ENCODE measurements at regions not wholly inside any gene's neighbourhood (a gene's known extent, or its start where the extent isn't known, plus 50 kb on each side); places are given as distances from the start of the nearest gene placed in this dataset.

DNA sequence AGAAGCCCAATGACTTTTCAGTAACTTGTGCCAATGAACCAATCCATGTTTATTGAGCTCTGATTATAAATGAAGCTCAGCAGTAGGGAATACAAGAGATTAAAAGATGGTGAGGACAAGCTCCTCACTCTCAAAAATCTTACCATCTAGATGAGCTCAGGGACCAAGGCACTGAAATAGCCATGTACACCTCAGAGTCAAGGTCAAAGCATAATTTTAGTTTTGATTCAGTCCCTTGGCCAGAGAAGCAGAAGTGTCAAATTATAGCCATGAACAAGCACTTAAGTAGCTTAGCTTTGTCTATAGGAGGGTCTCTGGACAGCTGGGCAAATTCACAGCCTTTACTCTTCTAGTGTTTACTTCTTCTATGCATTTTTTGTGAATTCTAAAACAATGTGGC lies 131.0 kb upstream of the DTNBP1 start:
- Histone ChIP-seq H3K4me3 (no peak overlapping the region), H3K27ac (no peak overlapping the region), H3K36me3 (no peaks in the 10 kb centered on the region), H3K4me1 (replicated peaks) (no peaks in the 10 kb centered on the region), H3K9me3 (no peaks in the 10 kb centered on the region), H3K27me3 (replicated peaks; ENCODE audit: insufficient read depth) (no peaks in the 10 kb centered on the region)
- TF ChIP-seq CTCF (IDR thresholded peaks at IDR 0.05) (no peak), POLR2AphosphoS5 (IDR thresholded peaks at IDR 0.05) (no peak), POLR2A (IDR thresholded peaks at IDR 0.05) (no peak)
- intact Hi-C loops (cut with DNase I): no loop called here
- DNase-seq (ENCODE audit: low spot score): no peak

- DNase-seq (ENCODE audit: low spot score): no peak
- Histone ChIP-seq H3K36me3 (no peaks in the 10 kb centered on the region), H3K9me3 (no peaks in the 10 kb centered on the region), H3K4me1 (replicated peaks) (no peaks in the 10 kb centered on the region), H3K4me3 (no peak overlapping the region), H3K27me3 (replicated peaks; ENCODE audit: insufficient read depth) (no peaks in the 10 kb centered on the region), H3K27ac (no peak overlapping the region)
- intact Hi-C loops (cut with DNase I): no loop called here
- TF ChIP-seq POLR2A (IDR thresholded peaks at IDR 0.05): no peak
- no peak for TF ChIP-seq CTCF (IDR thresholded peaks at IDR 0.05)
- TF ChIP-seq POLR2AphosphoS5 (IDR thresholded peaks at IDR 0.05): no peak
- WGBS: 52% methylated on average over 4 of the region's 4 CpGs
Measured at GRCh38 chr6:15793288-15793687, 130.5 kb upstream of the DTNBP1 start.

- intact Hi-C loops (cut with DNase I): no loop called here
- Histone ChIP-seq H3K9me3 (no peaks in the 10 kb centered on the region), H3K4me1 (replicated peaks) (no peaks in the 10 kb centered on the region), H3K36me3 (no peaks in the 10 kb centered on the region), H3K27me3 (replicated peaks; ENCODE audit: insufficient read depth) (no peaks in the 10 kb centered on the region), H3K27ac (no peak overlapping the region), H3K4me3 (no peak overlapping the region)
- no peak for TF ChIP-seq POLR2A (IDR thresholded peaks at IDR 0.05)
- no peak for TF ChIP-seq POLR2AphosphoS5 (IDR thresholded peaks at IDR 0.05)
- DNase-seq (ENCODE audit: low spot score): no peak
Measured at GRCh38 chr6:15792842-15793241, 130.0 kb upstream of the DTNBP1 start.

DNA sequence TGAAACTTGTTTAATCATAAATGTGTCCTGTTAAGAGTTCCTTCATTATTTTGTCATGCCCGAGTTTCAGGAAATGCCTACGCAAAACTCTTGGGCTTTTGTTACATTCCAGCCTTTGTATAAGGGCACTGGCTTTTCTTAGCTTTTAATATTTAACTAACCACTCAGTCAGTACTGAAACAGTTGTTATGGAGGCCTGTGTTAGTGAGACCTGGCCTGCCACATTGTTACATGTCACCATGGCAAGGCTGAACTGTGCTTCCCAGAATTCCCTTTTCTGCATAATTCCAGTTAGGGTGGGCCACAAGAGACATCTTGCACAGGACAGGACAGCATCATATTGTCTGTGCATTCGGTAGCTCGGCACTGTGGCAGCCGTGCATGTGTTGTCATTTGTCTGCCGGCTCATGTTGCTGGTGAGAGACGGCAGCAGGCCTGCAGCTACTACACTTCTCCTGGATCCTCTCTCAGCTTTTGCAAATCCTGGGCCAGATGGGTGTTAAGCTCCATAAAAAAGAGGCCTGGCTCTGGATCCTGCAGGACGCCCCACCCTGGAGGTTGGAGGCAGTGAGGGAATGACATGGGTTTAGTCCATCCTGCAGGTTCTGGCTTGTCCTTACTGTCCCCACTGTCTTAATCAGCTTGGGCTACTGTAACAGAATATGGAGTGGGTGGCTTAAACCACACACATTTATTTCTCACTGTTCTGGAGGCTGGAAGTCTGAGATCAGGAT lies 128.8 kb upstream of the DTNBP1 start:
- intact Hi-C loops (cut with DNase I): no loop called here
- no peak for DNase-seq (ENCODE audit: low spot score)
- H3K4me3 ChIP-seq: no peak overlapping the region
- H3K9me3 ChIP-seq: no peaks in the 10 kb centered on the region
- WGBS: 32% methylated on average over 8 of the region's 8 CpGs
- no peaks in the 10 kb centered on the region for H3K4me1 ChIP-seq (replicated peaks)
- TF ChIP-seq POLR2AphosphoS5 (IDR thresholded peaks at IDR 0.05) (no peak), POLR2A (IDR thresholded peaks at IDR 0.05) (no peak), CTCF (IDR thresholded peaks at IDR 0.05) (no peak)
- H3K27me3 ChIP-seq (replicated peaks; ENCODE audit: insufficient read depth): no peaks in the 10 kb centered on the region
- H3K27ac ChIP-seq: no peak overlapping the region
- H3K36me3 ChIP-seq: no peaks in the 10 kb centered on the region

- no peak for DNase-seq (ENCODE audit: low spot score)
- intact Hi-C loops (cut with DNase I): no loop called here
- H3K4me1 ChIP-seq (replicated peaks): no peaks in the 10 kb centered on the region
- H3K36me3 ChIP-seq: no peaks in the 10 kb centered on the region
- 90% methylated on average over 1 of the region's 1 CpG for whole genome bisulfite sequencing
- no peak overlapping the region for H3K27ac ChIP-seq
- no peaks in the 10 kb centered on the region for H3K27me3 ChIP-seq (replicated peaks; ENCODE audit: insufficient read depth)
- TF ChIP-seq POLR2A (IDR thresholded peaks at IDR 0.05) (no peak), CTCF (IDR thresholded peaks at IDR 0.05) (no peak), POLR2AphosphoS5 (IDR thresholded peaks at IDR 0.05) (no peak)
- H3K4me3 ChIP-seq: no peak overlapping the region
- H3K9me3 ChIP-seq: no peaks in the 10 kb centered on the region
Measured at GRCh38 chr6:15790116-15790515, 127.3 kb upstream of the DTNBP1 start.

Measured in prostate gland (tissue), 2 donors.